ENCODE measurements at regions not wholly inside any gene's neighbourhood (a gene's known extent, or its start where the extent isn't known, plus 50 kb on each side); places are given as distances from the start of the nearest gene placed in this dataset.
"Not testable (repeated sequence)": the region's sequence is repeated elsewhere in the genome, so short reads cannot be mapped to it uniquely, and the experiment has no call there.

DNA sequence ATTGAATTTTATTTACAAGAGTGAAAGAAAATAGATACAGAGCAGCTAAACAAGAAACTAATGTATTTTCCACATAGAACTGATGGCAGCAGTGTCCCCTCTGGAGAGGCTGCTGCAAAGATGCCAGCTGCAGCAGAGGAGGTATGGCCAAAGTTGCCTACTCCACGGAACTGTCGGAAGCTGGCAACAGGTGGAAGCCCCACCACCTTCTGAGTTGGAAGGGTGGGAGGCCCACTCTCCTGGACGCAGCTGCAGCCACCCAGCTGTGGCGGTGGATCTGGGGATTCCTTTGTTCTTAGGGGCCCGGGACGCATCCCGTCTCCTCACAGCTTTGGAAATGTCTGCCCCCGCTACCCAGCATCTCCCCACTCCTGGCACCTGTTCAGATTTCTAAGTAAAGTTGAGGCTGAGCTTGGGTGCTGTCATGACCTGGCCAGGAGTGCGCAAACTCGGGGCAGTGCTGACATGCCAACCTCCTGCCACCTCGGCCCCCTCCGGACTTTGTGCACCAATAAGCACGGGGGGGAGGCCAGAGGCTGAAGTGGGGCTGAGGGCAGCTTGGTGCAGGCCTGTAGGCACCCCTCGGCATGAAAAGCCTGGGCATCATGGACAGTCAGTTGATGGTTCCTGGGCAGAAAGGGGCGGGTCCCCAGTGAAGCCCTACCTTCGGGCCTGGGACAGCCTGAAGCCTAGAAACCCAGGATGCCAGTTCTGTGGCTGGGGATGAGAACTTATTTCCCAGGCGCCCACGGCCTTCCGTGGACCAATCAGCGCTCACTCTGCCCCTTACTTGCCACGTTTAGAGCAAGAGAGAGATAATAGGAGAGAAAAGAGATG lies 1071.4 kb downstream of the JRKL start:
- no peak for DNase-seq

DNA sequence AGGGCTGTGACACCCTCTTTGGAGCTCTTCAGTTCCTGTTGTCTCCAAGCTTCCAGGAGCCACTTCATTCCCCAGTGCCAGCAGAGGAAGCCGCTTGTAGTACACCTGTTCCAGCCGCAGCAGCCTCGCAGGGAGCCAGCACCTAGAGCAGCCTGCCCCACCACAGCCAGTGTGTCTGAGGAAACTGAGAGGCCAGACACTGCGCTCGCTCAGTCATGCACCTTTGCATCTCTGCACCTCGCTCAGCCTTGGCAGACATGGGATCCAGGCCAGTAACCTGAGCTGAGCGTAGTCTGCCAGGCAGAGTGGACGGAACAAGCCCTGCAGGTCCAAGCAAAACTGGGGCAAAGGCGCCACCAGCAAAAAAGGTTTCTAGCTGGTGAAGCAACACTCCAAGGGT lies 1072.1 kb downstream of the JRKL start:
- DNase-seq = no peak

DNA sequence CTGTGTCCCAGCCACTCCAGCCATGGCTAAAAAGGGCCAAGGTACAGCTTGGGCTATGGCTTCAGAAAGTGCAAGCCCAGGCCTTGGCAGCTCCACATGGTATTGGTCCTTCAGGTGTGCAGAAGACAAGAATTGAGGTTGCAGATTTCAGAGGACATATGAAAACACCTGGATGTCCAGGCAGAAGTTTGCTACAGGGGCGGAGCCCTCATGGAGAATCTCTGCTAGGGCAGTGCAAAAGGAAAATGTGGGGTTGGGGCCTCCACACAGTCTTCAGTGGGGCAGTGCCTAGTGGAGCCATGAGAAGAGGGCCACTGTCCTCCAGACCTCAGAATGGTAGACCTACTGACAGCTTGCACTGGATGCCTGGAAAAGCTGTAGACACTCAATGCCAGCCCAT lies 1074.1 kb downstream of the JRKL start:
- no peak for DNase-seq

DNA sequence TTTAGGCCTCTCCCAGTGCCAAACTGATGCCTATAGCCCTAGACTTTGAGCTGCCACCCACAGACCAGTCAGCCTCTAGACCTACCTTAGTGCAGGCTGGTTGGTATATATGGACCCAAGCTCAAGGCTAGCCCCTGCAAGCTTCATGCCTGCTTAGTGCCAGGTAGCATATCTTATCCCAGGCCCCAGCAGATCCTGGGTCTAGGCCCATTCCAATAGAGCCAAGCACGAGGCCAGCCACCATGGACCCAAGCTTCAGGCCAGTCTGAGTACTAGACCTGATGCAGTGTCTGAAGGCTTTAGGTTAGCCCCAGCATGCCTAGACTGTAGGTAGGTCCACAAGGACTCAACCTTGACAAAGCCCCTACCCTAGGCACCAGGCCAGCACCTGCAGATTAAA lies 1081.7 kb downstream of the JRKL start:
- no peak for DNase-seq

DNA sequence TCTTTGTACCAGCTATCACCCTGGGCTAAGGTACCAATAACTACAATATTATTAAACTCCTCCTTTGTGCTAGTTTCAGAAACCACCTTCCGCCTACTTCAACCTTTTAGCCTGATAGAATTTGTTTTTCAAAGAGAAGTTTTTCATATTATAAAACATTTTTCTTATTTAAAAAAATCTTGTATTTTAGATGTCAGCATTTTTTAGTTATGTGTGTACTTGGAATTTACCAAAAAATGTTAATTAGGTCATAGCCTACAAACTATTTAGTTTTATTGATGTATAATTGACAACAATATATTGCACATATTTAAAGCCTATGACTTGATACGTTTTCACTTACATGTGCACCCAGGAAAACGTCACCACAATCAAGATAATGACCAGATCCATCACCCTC lies 1097.6 kb downstream of the JRKL start:
- DNase-seq = no peak

DNA sequence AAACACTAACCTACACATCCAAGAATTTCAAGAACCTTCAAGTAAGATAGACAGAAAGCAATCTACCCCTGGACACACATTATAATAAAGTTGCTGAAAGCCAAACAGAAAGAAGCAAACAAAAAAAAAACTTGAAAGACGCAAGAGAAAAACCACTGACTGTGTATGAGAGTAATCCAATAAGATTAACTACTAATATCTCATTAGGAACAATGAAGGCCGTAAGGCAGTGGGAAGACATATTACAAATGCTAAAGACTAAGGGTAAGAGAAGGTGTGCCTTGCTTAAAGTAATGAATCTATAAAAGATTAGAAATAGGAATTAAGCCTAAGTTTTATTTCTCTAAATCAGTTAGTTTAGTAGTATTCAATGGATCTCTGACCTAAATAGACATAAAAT lies 1109.1 kb downstream of the JRKL start:
- DNase-seq = no peak

DNA sequence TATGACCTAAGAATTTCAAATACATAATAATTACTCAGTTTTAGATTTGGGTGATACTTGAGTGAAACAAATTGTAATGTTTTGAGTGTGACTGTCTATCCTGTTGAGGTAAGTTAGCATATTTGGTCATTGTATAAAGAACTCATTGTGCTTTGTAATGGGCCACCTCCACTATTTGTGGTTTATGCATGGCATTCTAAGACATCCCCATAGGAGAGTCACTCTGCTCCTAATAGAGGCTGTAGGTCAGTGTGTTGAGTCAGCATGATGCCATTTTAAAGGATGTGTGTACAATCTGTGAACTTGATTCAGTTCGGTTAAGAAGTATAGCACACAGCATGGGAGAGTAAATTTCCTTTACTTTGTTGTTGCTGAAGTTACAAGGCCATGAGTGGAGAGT lies 1112.4 kb downstream of the JRKL start:
- no peak for DNase-seq

DNA sequence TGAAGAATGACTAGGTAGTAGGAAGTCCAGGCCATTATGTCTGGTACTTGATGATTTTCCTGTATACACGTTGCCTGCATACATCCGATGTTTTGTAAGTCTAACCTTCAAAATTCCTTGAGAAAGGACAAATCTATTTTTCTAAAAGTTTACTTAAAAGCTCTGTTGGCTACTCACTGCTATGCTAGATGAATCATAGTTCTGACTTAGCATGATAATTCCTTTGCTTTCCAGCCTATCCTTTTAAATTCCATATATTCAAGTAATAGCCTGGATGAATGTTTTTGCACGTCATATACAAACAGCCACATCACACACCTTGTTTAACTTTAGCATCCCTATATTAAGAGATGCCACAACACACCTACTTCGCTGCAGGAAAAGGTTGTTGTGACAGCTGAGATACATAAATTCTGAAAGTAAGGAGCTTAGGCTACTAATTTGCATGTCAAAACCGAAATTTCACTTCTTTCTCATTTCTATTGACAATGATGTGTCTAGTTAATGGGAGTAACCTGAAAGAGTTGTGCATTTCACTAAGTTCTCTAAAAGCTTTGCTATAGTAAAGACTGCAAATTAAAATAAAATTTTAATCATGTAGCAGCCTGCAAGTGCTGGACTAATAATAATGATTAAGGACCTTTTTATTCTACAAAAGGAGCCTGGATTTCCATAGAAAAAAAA lies 1116.4 kb downstream of the JRKL start:
- DNase-seq = no peak

DNA sequence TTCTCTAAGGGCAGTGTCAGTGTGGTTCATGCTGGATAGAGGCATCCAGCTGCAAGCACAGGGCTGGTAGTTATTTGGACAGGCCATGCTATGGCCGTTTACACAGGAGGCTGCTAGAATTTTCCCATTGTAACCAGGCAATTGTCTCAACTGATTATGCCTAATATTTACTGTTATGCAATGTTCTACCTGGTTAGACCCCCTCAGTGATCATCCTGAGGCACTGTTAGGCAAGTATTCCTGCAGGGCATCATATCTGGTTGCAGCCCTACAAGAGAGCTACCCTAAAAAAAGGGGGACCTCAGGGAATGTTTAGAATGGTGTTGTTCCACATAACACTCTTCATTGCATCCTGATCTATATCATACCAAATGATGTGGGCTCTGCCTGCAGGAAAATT lies 1124.6 kb downstream of the JRKL start:
- no peak for DNase-seq

DNA sequence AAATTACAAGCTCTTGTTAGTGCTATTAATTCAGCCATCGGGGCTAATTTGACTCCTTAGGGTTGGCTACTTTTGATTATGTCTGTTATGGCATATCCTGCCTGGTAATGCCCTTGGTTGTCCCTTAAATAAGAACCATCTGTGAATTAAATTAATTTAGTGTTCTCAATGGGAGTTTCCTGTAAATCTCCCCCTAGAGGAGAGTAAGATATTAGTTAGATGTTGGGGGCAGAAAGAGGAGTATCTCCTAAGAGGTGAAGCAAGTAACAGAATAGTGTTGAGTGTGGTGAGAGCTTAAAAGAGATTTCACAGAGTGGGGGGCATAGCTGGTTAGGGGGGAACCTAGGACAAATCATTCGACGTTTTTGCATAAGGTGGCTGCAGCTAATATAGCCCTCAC lies 1126.9 kb downstream of the JRKL start:
- DNase-seq = no peak

DNA sequence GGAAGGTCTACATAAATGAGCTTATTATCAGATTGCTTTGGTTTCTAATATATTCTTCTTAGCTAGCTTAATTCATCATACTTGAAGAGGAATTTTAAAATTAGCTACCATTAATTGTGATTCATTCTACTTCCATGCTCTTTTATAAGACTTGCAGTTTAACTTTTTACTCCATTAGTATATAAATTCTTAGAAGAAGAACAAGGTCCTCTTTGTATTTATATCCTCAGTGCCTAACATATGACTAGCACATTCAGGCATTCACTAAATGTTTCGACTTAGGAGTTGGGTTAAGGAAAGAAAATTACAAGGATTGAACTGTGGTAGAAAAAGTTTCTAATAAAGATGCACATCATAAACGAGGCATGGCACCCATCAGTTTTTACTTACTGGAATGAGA lies 1135.5 kb downstream of the JRKL start:
- DNase-seq = no peak

DNA sequence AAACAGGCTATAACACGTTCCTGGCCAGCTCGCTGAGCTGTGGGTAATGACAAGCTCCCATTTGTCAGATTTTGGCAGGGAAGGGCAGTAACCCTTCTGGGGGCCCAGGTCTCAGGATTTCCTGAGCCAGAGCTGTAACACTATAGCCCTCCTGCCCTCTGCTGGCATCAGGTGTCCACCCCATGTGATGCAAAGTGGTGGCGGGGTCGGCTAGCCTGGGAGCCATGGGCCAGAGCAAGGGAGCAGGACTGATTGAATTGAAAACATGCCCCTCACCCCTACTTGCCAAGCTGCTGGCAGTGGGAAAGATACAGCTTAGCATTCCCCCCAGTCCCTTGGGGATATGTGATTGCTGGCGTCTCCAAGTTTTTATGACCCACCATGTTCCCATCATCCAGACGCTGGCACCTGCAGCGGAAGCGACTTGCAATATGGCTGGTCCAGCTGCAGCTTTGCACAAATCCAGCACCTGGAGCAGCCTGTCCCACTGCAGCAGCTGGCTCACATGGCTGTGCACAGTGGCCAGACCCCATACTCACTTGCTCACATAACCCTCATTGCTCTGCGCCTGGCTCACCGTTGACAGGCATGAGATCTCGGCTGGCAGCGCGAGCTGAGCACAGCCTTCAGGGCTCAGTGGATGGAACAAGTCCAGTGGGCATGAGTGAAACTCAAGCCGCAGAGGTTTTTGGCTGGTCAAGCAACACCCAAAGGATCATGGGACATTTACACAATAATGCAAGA lies 1147.8 kb downstream of the JRKL start:
- no peak for DNase-seq

DNA sequence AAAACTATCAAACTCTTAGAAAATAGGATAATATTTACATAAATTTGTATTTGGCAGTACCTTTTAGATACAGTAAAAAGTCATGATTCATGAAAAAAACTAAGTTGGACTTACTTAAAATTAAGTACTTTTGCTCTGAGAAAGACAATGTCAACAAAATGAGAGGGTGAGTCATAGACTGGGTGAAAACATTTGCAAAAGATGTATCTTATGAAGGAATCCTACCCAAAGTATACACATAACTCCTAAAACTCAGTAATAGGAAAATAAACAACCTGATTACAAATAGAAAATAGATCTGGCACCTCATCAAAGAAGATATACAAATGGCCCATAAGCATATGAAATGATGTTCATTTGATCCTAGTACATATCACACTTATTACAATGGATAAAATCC lies 1154.6 kb downstream of the JRKL start:
- no peak for DNase-seq

DNA sequence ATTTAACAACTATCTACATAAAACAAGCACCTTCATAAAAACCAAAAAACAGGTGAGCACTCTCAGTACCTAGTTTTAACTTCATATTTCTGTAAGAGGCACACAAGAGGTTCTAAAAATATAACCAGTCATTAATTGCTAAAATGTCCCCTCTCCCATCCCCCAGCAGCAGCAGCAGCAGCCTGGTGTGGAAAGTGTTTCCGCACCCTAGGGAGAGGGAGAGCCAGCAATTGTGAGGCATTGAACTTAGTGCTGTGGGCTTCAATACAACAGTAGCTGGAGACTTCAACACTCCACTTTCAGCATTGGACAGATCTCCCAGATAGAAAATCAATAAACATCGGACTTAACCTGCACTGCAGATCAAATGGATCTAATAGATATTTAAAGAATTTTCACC lies 1158.5 kb downstream of the JRKL start:
- DNase-seq = no peak

DNA sequence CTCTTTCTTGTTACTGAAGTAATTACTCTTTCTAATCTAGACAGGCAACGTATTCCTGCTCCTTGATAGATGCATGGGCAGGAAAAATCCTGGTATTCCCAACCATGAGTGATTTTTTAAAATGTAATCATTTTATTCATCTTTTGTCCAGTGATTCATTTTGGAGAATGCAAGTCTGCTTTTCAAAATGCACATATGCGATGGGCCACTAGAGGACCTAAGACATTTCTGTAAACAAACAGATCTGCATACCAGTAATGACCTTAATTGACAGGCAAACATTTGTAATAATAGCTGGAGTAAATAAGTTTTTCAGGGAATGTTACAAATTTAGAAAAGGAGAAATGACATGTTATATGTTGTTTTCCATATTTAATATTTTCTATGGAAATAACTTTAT lies 1167.6 kb downstream of the JRKL start:
- DNase-seq = no peak

DNA sequence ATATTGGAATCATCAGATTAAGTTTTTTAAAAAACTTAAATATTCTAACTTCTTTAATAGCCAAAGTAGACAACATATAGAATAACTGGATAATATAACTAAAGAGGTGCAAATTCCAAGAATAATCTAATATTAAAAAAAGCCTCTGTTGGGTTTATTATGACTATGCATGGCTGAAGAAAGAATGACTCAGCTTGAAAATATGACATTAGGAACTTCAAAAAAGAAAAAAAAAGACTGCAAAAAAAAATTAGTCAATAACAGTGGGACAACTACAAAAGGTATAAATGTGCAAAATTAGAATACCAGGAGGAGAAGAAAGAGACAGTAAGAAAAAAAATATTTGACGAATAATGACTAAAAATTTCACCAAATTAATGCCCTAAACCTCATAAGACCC lies 1178.0 kb downstream of the JRKL start:
- DNase-seq = no peak

DNA sequence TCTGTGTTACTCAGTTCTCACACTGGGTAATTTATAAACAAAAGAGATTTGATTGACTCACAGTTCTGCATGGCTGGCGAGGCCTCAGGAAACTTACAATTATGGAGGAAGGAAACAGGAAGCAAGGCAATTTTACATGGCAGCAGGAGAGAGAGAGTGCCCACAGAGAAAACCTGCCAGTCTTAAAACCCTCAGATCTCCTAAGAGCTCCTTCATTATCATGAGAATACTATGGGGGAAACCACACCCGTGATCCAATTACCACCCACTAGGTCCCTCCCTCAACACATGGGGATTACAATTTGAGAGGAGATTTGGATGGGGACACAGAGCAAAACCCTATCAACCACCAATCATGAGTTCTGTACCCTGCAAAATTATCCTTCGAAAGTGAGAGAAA lies 1180.8 kb downstream of the JRKL start:
- DNase-seq = no peak

DNA sequence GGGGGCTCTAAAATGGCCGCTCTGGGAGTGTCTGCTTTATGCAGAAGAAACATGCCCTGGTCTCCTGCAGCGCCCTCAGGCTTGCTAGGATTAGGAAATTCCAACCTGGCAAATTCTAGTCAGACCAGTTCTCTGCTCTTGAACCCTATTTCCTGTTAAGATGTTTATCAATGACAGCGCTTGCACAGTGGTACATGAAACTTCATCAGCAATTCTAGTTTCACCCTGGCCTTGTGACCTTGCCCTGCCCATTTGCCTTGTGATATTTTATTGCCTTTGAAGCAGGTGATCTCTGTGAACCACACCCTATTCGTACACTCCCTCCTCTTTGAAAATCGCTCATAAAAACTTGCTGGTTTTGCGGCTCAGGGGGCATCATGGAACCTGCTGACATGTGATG lies 1184.0 kb downstream of the JRKL start:
- DNase-seq = not testable (repeated sequence)

DNA sequence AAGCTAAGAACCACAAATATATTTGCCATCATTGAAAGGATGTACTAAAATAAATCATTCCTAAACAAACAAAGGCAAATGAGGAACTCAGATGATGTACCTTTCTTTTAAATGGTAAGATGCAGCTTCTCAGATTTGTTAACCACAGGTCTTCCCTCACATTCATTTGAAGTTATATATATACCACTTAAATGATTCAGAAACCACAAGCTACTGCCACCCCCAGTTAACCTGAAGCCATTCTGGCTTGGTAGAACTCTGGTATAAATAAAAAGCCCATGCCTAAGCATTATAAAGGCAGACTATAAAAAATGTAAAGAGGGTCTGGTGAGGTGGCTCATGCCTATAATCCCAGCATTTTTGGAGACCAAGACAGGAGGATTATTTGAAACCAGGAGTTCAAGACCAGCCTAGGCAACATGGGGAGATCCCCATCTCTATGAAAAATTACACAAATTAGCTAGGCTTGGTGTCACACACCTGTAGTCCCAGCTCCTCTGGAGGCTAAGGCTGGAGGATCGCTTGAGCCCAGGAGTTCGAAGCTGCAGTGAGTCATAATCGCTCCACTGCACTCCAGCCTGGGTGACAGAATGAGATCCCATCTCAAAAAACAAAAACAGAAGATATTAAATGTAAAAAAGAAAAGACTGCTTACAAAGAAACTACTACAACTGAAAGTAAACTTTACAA lies 1185.3 kb downstream of the JRKL start:
- DNase-seq = peak; percentile 12

DNA sequence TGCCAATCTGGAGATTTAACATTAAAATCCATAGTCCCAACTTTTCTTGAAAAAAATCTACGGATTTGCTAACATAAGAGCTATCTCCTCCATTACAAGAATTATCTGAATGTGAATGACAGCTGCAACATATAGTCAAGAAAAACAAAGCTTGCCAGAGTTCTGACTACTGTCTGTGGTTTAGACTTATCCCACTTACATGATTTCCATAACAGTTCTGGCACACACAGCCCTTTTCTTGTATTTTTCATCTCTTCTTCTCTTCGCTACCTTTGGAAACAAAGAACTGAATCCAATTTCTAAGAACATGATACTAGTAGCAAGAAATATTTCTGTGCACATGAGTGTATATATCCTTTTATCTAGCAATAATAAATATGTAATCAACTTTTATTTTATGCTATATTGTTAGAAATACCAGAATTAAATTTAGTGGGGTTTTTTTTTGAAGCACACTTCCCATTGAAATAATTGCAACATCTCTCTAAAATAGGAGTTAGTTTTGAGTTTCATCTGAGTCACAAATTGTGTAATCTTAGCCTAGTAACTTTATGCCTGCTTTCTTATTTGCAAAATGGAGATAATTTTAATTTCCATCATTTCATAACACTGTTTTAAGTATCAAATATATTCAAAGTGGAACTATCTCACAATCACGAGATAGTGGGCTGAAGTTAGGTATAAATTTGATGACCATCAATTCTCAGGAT lies 1217.6 kb downstream of the JRKL start:
- DNase-seq = no peak

DNA sequence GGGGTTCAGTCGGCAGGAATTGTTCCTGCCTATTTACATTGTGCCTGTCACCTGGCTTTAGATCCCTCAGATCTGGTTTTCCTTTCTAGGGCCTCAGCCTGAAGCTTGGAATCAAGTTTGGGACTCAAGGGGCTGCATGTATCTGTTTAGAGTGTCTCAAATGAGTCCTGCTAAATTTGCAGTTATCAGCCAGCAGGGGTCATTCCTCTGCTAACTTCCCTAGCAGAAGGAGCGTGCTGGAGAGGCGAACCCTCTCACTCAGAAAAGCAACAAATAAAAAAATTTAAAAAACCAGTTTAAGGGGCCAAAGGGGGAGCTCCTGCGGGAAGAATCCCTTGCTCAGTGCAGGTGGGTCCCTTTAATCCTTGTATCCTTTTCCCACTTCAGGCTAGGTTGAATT lies 1220.2 kb downstream of the JRKL start:
- DNase-seq = no peak

DNA sequence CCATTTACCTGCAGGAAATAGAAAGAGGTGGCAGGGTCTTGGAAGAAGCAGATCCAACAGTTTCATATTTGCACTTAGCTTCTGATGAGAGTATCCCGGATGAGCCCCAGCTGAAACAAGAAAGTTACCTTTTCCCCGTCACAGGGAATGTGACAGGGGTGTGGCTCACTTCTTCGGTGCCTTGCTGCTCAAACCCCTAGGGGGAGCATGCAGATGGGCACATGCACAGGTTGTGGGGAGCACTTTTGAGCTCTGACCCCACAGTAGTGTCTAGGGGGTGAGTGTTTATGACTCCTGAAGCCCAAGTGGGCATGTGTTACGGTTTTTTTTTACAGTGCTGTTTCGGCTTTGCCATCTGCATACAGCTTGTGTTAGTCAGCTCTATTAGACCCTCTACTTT lies 1221.0 kb downstream of the JRKL start:
- DNase-seq = no peak

DNA sequence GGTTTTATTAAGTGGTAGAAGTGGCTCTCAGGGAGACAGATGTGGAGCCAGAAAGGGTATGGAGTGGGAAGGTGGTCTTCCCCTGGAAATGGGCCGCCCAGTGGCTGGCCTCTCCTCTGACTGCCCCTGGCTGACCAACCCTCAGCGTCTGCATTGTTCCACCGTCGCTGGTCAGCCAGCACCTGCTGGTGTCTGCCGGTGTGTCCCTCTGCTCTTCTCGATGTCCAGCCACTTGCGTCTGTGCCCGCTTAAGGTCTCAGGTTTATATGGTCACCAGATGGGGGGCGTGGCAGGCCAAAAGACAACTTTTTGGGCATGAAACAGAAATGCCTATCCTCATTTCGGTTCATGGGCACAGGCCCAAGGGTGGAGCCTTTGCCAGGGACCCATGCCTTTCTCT lies 1221.5 kb downstream of the JRKL start:
- DNase-seq = no peak

All from KG1 (cell line).